Caco-2 (cell line): ENCODE measurements at regions not wholly inside any gene's neighbourhood (a gene's known extent, or its start where the extent isn't known, plus 50 kb on each side); places are given as distances from the start of the nearest gene placed in this dataset.

ENCODE experiments used
- BruUV-seq: library from RNA; stranded (reverse); fragments of 400-500 nt; replicated peaks from 2 replicates; lab custom pipeline; 2021; lab: Mats Ljungman, UMichigan
- CTCF ChIA-PET: fragments of 300-600 bp; sonication (Branson Sonifier 250); formaldehyde crosslinking; loops from one replicate; lab custom pipeline; 2022; ENCODE audit warnings: antibody characterized with exemption; lab: Charles Lee
- POLR2A ChIA-PET: fragments of 300-600 bp; sonication (Branson Sonifier 250); formaldehyde crosslinking; loops from one replicate; lab custom pipeline; 2022; ENCODE audit warnings: antibody characterized with exemption; lab: Charles Lee
- DNase-seq, 2 experiments: peaks; one replicate each; pipeline versions ENCODE4 v3.0.0 to v3.0.0-alpha.2; 2020 to 2022
- H3K27me3 ChIP-seq: replicated peaks from 2 replicates; pipeline ENCODE4 v1.6.0; 2011; ENCODE audit warnings: low read length; ENCODE audit not compliant: control insufficient read depth, insufficient read depth
- H3K36me3 ChIP-seq: 2 replicates; pipeline ENCODE4 v1.5.1; 2011; ENCODE audit warnings: low read length; ENCODE audit not compliant: control insufficient read depth, insufficient read depth
- H3K4me1 ChIP-seq: fragments of 250-450 bp; sonication (Bioruptor Pico); 2 replicates; pipeline ENCODE4 v1.5.1; 2020; ENCODE audit warnings: mild to moderate bottlenecking
- H3K4me3 ChIP-seq: 2 replicates; pipeline ENCODE4 v1.5.1; 2011; ENCODE audit warnings: low read depth, mild to moderate bottlenecking, control low read depth, low read length
- H3K9me3 ChIP-seq: fragments of 250-450 bp; sonication (Bioruptor Pico); 2 replicates; pipeline ENCODE4 v1.5.1; 2020; ENCODE audit warnings: mild to moderate bottlenecking, moderate library complexity
- H3K27ac Mint-ChIP-seq: one replicate; pipeline ENCODE4 v1.8.0; 2022; ENCODE audit warnings: mixed read lengths; ENCODE audit not compliant: unreplicated experiment
- H3K27me3 Mint-ChIP-seq: one replicate; pipeline ENCODE4 v1.8.0; 2022; ENCODE audit warnings: mixed read lengths; ENCODE audit not compliant: insufficient read depth, unreplicated experiment
- H3K36me3 Mint-ChIP-seq: one replicate; pipeline ENCODE4 v1.8.0; 2022; ENCODE audit warnings: mild to moderate bottlenecking, mixed read lengths; ENCODE audit not compliant: insufficient read depth, unreplicated experiment
- H3K4me1 Mint-ChIP-seq: one replicate; pipeline ENCODE4 v1.8.0; 2022; ENCODE audit warnings: low read depth, mixed read lengths; ENCODE audit not compliant: unreplicated experiment
- H3K4me3 Mint-ChIP-seq: one replicate; pipeline ENCODE4 v1.8.0; 2022; ENCODE audit warnings: mild to moderate bottlenecking, moderate library complexity, mixed read lengths; ENCODE audit not compliant: unreplicated experiment
- H3K9me3 Mint-ChIP-seq: one replicate; pipeline ENCODE4 v1.8.0; 2022; ENCODE audit warnings: mixed read lengths; ENCODE audit not compliant: unreplicated experiment
- intact Hi-C: fragments of 100-400 bp; cut with micrococcal nuclease; formaldehyde crosslinking; loops from one replicate; pipeline ENCODE4 v1.10.0; 2022; ENCODE audit not compliant: unreplicated experiment
- TF ChIP-seq, protein P1 (sequence below), 2 experiments: fragments of 200-600 bp in 1 of 2; IDR thresholded peaks; 1 replicate in 1 of 2; 2 replicates in 1 of 2; pipeline versions ENCODE4 v1.5.1 to v1.8.0; 2011 to 2022; ENCODE audit warnings: antibody characterized with exemption in 1 of 2, control low read depth in 1 of 2, inconsistent platforms in 1 of 2, low read depth in 1 of 2, low read length in 1 of 2, mild to moderate bottlenecking in 1 of 2, moderate library complexity in 1 of 2; ENCODE audit not compliant: insufficient read depth in 1 of 2, severe bottlenecking in 1 of 2, unreplicated experiment in 1 of 2

DNA sequence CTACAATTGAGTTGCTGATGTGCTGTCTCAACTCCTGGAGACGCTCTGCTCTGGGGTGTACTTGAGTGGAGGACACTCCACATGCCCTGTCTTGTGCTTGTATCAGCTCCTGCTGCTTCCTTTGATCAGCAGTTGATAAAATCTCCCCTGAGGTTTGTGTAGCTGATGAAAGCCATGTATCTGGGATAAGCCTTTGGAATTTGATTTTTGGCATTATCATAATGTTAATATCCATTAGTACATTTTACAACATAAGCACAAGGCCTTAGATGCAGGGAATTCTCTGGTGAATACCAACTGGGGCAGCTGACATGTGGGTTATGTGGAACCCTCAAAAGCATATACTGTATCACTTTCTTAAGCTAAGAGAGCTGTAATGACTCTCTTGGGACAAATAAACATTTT is 222.7 kb upstream of the ITGA4 start:
- Mint-ChIP-seq H3K4me1 (no peaks in the 10 kb centered on the region), H3K4me3 (no peak overlapping the region), H3K27ac (no peak overlapping the region), H3K36me3 (no peaks in the 10 kb centered on the region), H3K9me3 (no peaks in the 10 kb centered on the region), H3K27me3 (peaks cover 12% of the 10 kb centered on the region)
- Histone ChIP-seq H3K27me3 (no peaks in the 10 kb centered on the region), H3K4me1 (no peaks in the 10 kb centered on the region), H3K36me3 (no peaks in the 10 kb centered on the region), H3K4me3 (no peak overlapping the region), H3K9me3 (no peaks in the 10 kb centered on the region)
- BruUV-seq = no TSS peak
- intact Hi-C loops = no loop called here
- ChIA-PET CTCF (no interaction called here), POLR2A (no interaction called here)
- TF ChIP-seq, protein P1, sequence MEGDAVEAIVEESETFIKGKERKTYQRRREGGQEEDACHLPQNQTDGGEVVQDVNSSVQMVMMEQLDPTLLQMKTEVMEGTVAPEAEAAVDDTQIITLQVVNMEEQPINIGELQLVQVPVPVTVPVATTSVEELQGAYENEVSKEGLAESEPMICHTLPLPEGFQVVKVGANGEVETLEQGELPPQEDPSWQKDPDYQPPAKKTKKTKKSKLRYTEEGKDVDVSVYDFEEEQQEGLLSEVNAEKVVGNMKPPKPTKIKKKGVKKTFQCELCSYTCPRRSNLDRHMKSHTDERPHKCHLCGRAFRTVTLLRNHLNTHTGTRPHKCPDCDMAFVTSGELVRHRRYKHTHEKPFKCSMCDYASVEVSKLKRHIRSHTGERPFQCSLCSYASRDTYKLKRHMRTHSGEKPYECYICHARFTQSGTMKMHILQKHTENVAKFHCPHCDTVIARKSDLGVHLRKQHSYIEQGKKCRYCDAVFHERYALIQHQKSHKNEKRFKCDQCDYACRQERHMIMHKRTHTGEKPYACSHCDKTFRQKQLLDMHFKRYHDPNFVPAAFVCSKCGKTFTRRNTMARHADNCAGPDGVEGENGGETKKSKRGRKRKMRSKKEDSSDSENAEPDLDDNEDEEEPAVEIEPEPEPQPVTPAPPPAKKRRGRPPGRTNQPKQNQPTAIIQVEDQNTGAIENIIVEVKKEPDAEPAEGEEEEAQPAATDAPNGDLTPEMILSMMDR (IDR thresholded peaks at IDR 0.05; ENCODE audit: insufficient read depth in 1 of 2, low read depth in 1 of 2, low read length in 1 of 2, severe bottlenecking in 1 of 2, unreplicated experiment in 1 of 2) = no peak
- no peak for DNase-seq

DNA sequence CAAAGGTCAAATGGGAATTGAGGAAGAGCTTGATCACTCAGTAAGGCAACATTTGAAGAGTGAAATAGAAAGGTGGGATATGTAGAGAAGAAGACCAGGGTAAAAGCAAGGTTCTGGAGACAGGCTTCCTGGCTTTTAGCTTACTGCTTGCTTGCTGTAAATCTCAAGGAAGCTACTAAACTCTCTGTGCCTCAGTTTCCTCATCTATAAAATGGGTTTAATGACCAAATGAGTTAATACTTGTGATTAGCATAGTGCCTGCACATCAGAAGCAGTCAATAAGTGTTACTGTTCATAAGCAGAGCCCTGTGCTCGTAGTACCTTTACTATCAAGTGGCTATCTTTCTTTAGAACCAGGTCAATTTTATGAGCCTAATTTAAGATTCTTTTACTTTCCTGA is 222.2 kb upstream of the ITGA4 start:
- ChIA-PET POLR2A (no interaction called here), CTCF (no interaction called here)
- Mint-ChIP-seq H3K36me3 (no peaks in the 10 kb centered on the region), H3K27me3 (peaks cover 12% of the 10 kb centered on the region), H3K27ac (no peak overlapping the region), H3K9me3 (no peaks in the 10 kb centered on the region), H3K4me3 (no peak overlapping the region), H3K4me1 (no peaks in the 10 kb centered on the region)
- Histone ChIP-seq H3K4me1 (no peaks in the 10 kb centered on the region), H3K4me3 (no peak overlapping the region), H3K9me3 (no peaks in the 10 kb centered on the region), H3K27me3 (no peaks in the 10 kb centered on the region), H3K36me3 (no peaks in the 10 kb centered on the region)
- TF ChIP-seq, protein P1 (IDR thresholded peaks at IDR 0.05; ENCODE audit: insufficient read depth in 1 of 2, low read depth in 1 of 2, low read length in 1 of 2, severe bottlenecking in 1 of 2, unreplicated experiment in 1 of 2) = no peak
- DNase-seq = no peak
- no TSS peak for BruUV-seq
- intact Hi-C loops = no loop called here

DNA sequence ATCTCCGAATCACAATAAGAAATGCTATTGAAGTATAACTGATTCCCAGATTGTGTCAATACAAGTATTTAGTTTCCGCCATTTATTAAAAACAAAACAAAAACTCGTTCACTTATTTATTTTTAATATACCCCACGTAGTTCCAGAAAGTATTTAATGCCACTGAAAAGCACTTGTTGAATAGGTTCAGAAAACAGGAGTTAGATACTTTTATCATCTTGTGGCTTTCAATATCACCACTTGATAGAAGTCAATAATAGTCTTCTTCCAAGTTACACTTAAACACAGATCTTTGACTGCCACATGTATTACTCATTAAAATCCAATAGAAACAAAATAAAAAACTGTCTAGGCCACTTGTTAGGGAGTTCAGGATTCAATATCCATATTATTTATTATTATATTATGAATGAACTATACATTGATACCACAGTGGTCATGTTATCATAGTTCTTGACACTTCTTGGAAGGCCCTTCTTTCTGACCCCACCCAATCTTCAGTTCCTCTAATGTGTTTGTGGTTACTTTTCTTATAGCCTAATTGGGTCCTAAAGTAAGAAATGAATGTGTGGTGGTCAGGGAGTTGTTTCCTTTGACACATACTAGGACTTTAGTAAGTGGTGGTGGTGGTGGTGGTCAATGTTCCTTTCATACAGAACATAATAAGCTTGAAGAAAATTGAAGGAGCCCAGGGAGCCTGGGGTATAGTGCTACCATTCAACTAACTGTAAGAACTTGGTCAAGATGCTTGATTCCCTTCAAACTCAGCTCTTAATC is 221.3 kb upstream of the ITGA4 start:
- no peak overlapping the region for H3K4me3 ChIP-seq
- intact Hi-C loops = no loop called here
- peaks cover 12% of the 10 kb centered on the region for H3K27me3 Mint-ChIP-seq
- TF ChIP-seq, protein P1 (IDR thresholded peaks at IDR 0.05; ENCODE audit: insufficient read depth in 1 of 2, low read depth in 1 of 2, low read length in 1 of 2, severe bottlenecking in 1 of 2, unreplicated experiment in 1 of 2) = no peak
- ChIA-PET POLR2A (no interaction called here), CTCF (no interaction called here)
- H3K4me1 ChIP-seq = no peaks in the 10 kb centered on the region
- H3K27me3 ChIP-seq = no peaks in the 10 kb centered on the region
- no peak overlapping the region for H3K27ac Mint-ChIP-seq
- no peaks in the 10 kb centered on the region for H3K9me3 ChIP-seq
- H3K4me1 Mint-ChIP-seq = no peaks in the 10 kb centered on the region
- no TSS peak for BruUV-seq
- no peak for DNase-seq
- no peak overlapping the region for H3K4me3 Mint-ChIP-seq
- no peaks in the 10 kb centered on the region for H3K36me3 ChIP-seq
- no peaks in the 10 kb centered on the region for H3K9me3 Mint-ChIP-seq
- H3K36me3 Mint-ChIP-seq = no peaks in the 10 kb centered on the region
